ENCODE measurements at regions not wholly inside any gene's neighbourhood (a gene's known extent, or its start where the extent isn't known, plus 50 kb on each side); places are given as distances from the start of the nearest gene placed in this dataset.

DNA sequence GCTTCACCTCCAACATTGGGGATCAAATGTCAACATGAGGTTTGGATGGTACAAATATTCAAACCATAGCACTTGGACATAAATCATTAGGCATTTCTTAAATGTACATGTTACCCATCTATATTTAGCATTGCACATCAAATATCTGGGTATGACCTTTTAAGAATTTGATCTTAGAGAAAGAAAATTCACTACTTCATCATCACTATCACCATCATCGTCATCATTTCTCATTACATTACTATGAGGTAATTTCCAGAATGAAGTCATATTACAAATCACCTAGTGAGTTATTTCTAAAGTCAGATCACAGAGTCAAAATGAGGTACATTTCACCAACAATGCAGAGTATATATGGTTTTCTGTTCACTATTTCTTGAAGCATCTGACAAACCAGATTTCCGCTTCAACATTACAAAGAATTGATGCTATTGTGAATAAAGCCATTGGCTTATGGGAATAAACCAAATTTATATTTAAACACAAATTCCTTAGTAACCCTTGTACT, 356.4 kb upstream of the GYPC start:
- DNase-seq (ENCODE audit: low read depth), result no peak
- TF ChIP-seq, protein P1, sequence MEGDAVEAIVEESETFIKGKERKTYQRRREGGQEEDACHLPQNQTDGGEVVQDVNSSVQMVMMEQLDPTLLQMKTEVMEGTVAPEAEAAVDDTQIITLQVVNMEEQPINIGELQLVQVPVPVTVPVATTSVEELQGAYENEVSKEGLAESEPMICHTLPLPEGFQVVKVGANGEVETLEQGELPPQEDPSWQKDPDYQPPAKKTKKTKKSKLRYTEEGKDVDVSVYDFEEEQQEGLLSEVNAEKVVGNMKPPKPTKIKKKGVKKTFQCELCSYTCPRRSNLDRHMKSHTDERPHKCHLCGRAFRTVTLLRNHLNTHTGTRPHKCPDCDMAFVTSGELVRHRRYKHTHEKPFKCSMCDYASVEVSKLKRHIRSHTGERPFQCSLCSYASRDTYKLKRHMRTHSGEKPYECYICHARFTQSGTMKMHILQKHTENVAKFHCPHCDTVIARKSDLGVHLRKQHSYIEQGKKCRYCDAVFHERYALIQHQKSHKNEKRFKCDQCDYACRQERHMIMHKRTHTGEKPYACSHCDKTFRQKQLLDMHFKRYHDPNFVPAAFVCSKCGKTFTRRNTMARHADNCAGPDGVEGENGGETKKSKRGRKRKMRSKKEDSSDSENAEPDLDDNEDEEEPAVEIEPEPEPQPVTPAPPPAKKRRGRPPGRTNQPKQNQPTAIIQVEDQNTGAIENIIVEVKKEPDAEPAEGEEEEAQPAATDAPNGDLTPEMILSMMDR (IDR thresholded peaks at IDR 0.05; ENCODE audit: insufficient read depth, low read depth, low read length, missing control alignments), result no peak
- no peak overlapping the region for H3K4me3 ChIP-seq (ENCODE audit: low read depth, low read length)

- TF ChIP-seq, protein P1 (IDR thresholded peaks at IDR 0.05; ENCODE audit: insufficient read depth, low read depth, low read length, missing control alignments), result no peak
- H3K4me3 ChIP-seq (ENCODE audit: low read depth, low read length), result no peak overlapping the region
Observed at GRCh38 chr2:126300348-126300747, 355.6 kb upstream of the GYPC start.

GRCh38 chr2:126302043-126302442, 353.9 kb upstream of the GYPC start:
- TF ChIP-seq, protein P1 (IDR thresholded peaks at IDR 0.05; ENCODE audit: insufficient read depth, low read depth, low read length, missing control alignments), result no peak
- no peak overlapping the region for H3K4me3 ChIP-seq (ENCODE audit: low read depth, low read length)
- no peak for DNase-seq (ENCODE audit: low read depth)

More at GRCh38 chr2:126300348-126300747, 355.6 kb upstream of the GYPC start:
- DNase-seq (ENCODE audit: low read depth), result no peak

DNA sequence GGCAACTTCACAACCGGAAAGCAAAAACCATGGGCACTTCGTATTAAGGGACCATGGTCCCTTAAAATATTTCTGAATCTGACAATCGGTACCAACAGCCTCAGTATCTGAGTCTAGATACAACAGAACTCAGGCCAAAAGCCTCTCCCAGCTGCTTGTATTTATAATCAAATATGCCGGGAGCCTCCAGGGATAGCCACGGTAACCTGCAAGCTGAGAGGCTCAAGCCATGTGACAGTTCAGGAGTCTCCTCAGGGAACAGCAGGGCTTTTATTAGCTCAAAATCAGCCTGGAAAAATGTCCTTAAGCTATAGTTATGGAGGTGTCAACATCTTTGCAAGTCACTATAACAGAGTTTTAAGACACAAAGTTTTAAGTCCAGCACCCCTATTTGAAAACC, 352.8 kb upstream of the GYPC start:
- TF ChIP-seq, protein P1 (IDR thresholded peaks at IDR 0.05; ENCODE audit: insufficient read depth, low read depth, low read length, missing control alignments), result no peak

GRCh38 chr2:126304154-126304553, 351.8 kb upstream of the GYPC start:
- DNase-seq (ENCODE audit: low read depth), result no peak
- no peak overlapping the region for H3K4me3 ChIP-seq (ENCODE audit: low read depth, low read length)
- TF ChIP-seq, protein P1 (IDR thresholded peaks at IDR 0.05; ENCODE audit: insufficient read depth, low read depth, low read length, missing control alignments), result no peak

More for the DNA sequence above, 352.8 kb upstream of the GYPC start:
- no peak for DNase-seq (ENCODE audit: low read depth)
- no peak overlapping the region for H3K4me3 ChIP-seq (ENCODE audit: low read depth, low read length)

DNA sequence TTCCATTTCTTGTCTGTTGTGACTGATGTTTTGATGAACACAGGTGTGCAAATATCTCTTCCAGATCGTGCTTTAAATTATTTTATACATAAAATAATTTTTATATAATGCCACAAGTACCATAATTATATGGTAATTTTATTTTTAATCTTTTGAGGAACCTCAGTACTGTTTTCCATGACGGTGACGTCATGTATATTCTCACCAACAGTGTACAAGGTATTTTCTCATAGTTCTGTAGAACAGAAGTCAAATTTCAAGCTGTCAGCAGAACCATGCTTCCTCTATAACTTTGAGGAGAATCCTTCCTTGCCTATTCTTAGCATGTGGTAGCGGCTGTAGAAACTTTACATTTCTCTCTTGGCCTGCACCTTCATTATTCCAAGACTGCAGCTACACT, 349.4 kb upstream of the GYPC start:
- no peak for DNase-seq (ENCODE audit: low read depth)
- no peak overlapping the region for H3K4me3 ChIP-seq (ENCODE audit: low read depth, low read length)
- TF ChIP-seq, protein P1 (IDR thresholded peaks at IDR 0.05; ENCODE audit: insufficient read depth, low read depth, low read length, missing control alignments), result no peak

DNA sequence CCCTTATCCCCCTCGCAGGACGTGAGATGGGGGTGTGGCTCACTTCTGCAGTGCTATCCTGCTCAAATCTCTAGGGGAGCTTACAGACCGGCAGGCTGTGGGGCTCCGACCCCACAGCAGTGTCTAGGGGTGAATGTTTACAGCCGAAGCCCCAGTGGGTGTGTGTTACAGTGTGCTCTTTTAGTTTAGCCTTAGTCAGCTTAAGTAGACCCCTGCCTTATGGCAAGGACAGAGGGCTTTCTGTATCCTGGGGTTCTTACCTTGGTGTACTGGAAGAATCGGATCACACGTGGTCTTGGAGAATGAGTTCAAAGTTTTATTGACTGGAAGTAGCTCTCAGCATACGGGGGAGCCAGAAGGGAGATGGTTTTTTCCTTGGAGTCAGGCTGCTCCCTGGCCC, 348.2 kb upstream of the GYPC start:
- TF ChIP-seq, protein P1 (IDR thresholded peaks at IDR 0.05; ENCODE audit: insufficient read depth, low read depth, low read length, missing control alignments), result no peak
- no peak overlapping the region for H3K4me3 ChIP-seq (ENCODE audit: low read depth, low read length)
- no peak for DNase-seq (ENCODE audit: low read depth)

All from GM12865 (cell line).